22Rv1 (cell line): ENCODE measurements at regions not wholly inside any gene's neighbourhood (a gene's known extent, or its start where the extent isn't known, plus 50 kb on each side); places are given as distances from the start of the nearest gene placed in this dataset.

Experiments used
- ZFX ChIP-seq: fragments of 450-650 bp; IDR thresholded peaks from 2 replicates; pipeline ENCODE4 v1.6.1; 2017; ENCODE audit warnings: antibody characterized with exemption, borderline replicate concordance
- TF ChIP-seq, protein P1 (sequence below): fragments of 450-650 bp; IDR thresholded peaks from 2 replicates; pipeline ENCODE4 v1.5.1; 2017; ENCODE audit warnings: mild to moderate bottlenecking

DNA sequence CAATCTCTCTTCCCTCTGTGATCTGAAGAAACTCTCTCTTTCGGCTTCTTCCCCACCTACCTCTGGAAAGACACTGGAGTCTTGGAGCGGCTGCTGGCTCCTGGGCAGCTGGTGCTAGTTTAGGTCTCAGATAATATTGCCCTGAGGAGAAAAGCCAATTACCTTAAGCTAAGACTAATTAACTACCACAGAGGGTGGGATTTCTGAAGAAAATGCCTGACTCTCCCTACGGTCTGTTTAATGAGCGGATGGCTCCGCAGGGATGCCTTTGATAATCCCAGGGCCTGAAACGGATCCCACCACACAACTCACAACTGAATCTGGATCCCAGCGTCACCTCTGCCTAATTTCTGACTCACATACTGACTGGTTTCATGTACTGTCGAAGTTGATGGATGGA is 127.0 kb upstream of the NLRP1 start:
- TF ChIP-seq, protein P1, sequence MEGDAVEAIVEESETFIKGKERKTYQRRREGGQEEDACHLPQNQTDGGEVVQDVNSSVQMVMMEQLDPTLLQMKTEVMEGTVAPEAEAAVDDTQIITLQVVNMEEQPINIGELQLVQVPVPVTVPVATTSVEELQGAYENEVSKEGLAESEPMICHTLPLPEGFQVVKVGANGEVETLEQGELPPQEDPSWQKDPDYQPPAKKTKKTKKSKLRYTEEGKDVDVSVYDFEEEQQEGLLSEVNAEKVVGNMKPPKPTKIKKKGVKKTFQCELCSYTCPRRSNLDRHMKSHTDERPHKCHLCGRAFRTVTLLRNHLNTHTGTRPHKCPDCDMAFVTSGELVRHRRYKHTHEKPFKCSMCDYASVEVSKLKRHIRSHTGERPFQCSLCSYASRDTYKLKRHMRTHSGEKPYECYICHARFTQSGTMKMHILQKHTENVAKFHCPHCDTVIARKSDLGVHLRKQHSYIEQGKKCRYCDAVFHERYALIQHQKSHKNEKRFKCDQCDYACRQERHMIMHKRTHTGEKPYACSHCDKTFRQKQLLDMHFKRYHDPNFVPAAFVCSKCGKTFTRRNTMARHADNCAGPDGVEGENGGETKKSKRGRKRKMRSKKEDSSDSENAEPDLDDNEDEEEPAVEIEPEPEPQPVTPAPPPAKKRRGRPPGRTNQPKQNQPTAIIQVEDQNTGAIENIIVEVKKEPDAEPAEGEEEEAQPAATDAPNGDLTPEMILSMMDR, result no peak
- no peak for TF ChIP-seq ZFX
